DND-41 (cell line): ENCODE measurements at regions not wholly inside any gene's neighbourhood (a gene's known extent, or its start where the extent isn't known, plus 50 kb on each side); places are given as distances from the start of the nearest gene placed in this dataset.

Experiments used
- ATAC-seq: fragments of 200-7000 bp; cut with Tn5 transposase; 3 replicates; pipeline ENCODE4 v1.9.1; 2021; ENCODE audit warnings: low read depth; ENCODE audit not compliant: insufficient read depth
- DNase-seq: peaks from one replicate; pipeline ENCODE4 v3.0.0-alpha.2; 2020
- H2AFZ ChIP-seq: 2 replicates; pipeline ENCODE4 v1.6.0; 2012; ENCODE audit warnings: low read depth, low read length
- H3K27ac ChIP-seq: 2 replicates; pipeline ENCODE4 v1.5.1; 2012; ENCODE audit warnings: low read length, inconsistent platforms
- H3K27me3 ChIP-seq: fragments of 200-600 bp; sonication (generic); 2 replicates; pipeline ENCODE4 v1.6.0; 2012; ENCODE audit warnings: low read length, mild to moderate bottlenecking, inconsistent platforms; ENCODE audit not compliant: insufficient read depth, poor library complexity
- H3K36me3 ChIP-seq: 2 replicates; pipeline ENCODE4 v1.5.1; 2012; ENCODE audit warnings: low read length, inconsistent platforms; ENCODE audit not compliant: insufficient read depth
- H3K4me1 ChIP-seq: 2 replicates; pipeline ENCODE4 v1.5.1; 2012; ENCODE audit warnings: mild to moderate bottlenecking, low read length; ENCODE audit not compliant: insufficient read depth
- H3K4me2 ChIP-seq: 2 replicates; pipeline ENCODE4 v1.6.0; 2012; ENCODE audit warnings: mild to moderate bottlenecking, moderate library complexity, low read length, inconsistent platforms; ENCODE audit not compliant: insufficient read depth
- H3K4me3 ChIP-seq, 2 experiments: fragments of 200-600 bp in 1 of 2; shearing (Covaris generic) in 1 of 2; 2 replicates each; pipeline ENCODE4 v1.5.1; 2012 to 2016; ENCODE audit warnings: inconsistent platforms in 2 of 2, low read length in 2 of 2, mild to moderate bottlenecking in 2 of 2, low read depth in 1 of 2, moderate library complexity in 1 of 2
- H3K79me2 ChIP-seq: 2 replicates; pipeline ENCODE4 v1.6.0; 2012; ENCODE audit warnings: low read length, inconsistent platforms; ENCODE audit not compliant: insufficient read depth
- H3K9ac ChIP-seq: 2 replicates; pipeline ENCODE4 v1.6.0; 2012; ENCODE audit warnings: low read depth, mild to moderate bottlenecking, inconsistent platforms, low read length, moderate library complexity
- H3K9me3 ChIP-seq: 2 replicates; pipeline ENCODE4 v1.5.1; 2012; ENCODE audit warnings: low read length, moderate library complexity, mild to moderate bottlenecking, inconsistent platforms; ENCODE audit not compliant: insufficient read depth, severe bottlenecking
- H4K20me1 ChIP-seq: 2 replicates; pipeline ENCODE4 v1.6.0; 2012; ENCODE audit warnings: low read length; ENCODE audit not compliant: insufficient read depth
- CTCF ChIP-seq: IDR thresholded peaks from 2 replicates; pipeline ENCODE4 v1.5.1; 2012; ENCODE audit warnings: borderline replicate concordance, low read length, moderate library complexity, mild to moderate bottlenecking; ENCODE audit not compliant: poor library complexity, severe bottlenecking; ENCODE audit errors: extremely low read depth
- EZH2 ChIP-seq: IDR thresholded peaks from 3 replicates; pipeline ENCODE4 v1.6.1; 2012; ENCODE audit warnings: borderline replicate concordance, low read depth, mild to moderate bottlenecking, moderate library complexity, low read length, inconsistent platforms; ENCODE audit not compliant: severe bottlenecking

- no peak for ATAC-seq
- H4K20me1 ChIP-seq, result no peaks in the 10 kb centered on the region
- no peaks in the 10 kb centered on the region for H3K4me1 ChIP-seq
- H3K27ac ChIP-seq, result no peak overlapping the region
- no peaks in the 10 kb centered on the region for H3K27me3 ChIP-seq
- no peaks in the 10 kb centered on the region for H3K9me3 ChIP-seq
- TF ChIP-seq CTCF, result no peak
- no peak for TF ChIP-seq EZH2
- no peak overlapping the region for H3K4me2 ChIP-seq
- no peaks in the 10 kb centered on the region for H3K79me2 ChIP-seq
- H3K9ac ChIP-seq, result no peak overlapping the region
- no peak overlapping the region for H2AFZ ChIP-seq
- DNase-seq, result no peak
- no peak overlapping the region for H3K4me3 ChIP-seq
- no peaks in the 10 kb centered on the region for H3K36me3 ChIP-seq
These were observed 634.9 kb upstream of the ZNF608 start for GRCh38 chr5:125381290-125381689.

GRCh38 chr5:125384071-125384470, 637.6 kb upstream of the ZNF608 start:
- H3K9me3 ChIP-seq, result no peaks in the 10 kb centered on the region
- no peak overlapping the region for H3K27ac ChIP-seq
- H3K4me3 ChIP-seq, result no peak overlapping the region
- H3K79me2 ChIP-seq, result no peaks in the 10 kb centered on the region
- no peaks in the 10 kb centered on the region for H4K20me1 ChIP-seq
- H3K4me1 ChIP-seq, result no peaks in the 10 kb centered on the region
- H2AFZ ChIP-seq, result no peak overlapping the region
- no peaks in the 10 kb centered on the region for H3K27me3 ChIP-seq
- TF ChIP-seq CTCF (no peak), EZH2 (no peak)
- no peak for ATAC-seq
- no peak for DNase-seq
- H3K9ac ChIP-seq, result no peak overlapping the region
- no peaks in the 10 kb centered on the region for H3K36me3 ChIP-seq
- no peak overlapping the region for H3K4me2 ChIP-seq

- Histone ChIP-seq H3K27ac (no peak overlapping the region), H2AFZ (no peak overlapping the region), H3K79me2 (no peaks in the 10 kb centered on the region)
These were observed 643.9 kb upstream of the ZNF608 start for GRCh38 chr5:125390326-125390725.

DNA sequence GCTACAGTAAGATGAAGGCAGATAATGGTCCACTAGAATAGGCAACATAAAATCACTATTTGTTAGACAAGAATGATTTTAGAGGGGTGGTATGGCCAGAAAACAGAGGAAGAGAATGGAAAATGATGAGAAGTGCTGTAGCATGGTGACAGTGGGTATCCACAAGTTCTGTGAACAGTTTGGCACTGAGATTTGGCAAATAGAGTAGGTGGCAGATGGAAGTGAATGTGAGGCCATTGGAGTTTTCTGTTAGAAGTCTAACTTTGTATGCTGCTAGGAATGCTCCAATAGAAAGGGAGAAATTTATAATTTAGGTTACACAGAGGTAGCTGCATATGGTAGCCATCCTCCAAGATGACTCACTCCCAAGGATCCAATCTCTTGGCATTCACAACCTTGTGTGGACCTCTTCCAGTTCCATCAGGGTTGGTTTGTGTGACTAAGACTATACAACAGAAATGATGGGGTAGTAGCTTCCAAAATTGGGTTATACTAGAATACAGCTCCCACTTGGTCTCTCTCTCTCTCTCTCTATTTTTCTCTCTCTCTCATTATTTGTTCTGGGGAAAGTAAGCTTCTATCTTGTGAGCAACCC, 646.9 kb upstream of the ZNF608 start:
- Histone ChIP-seq H3K27ac (no peak overlapping the region), H3K36me3 (no peaks in the 10 kb centered on the region), H3K9ac (no peak overlapping the region), H4K20me1 (no peaks in the 10 kb centered on the region), H3K4me2 (no peak overlapping the region), H3K79me2 (no peaks in the 10 kb centered on the region), H3K9me3 (no peaks in the 10 kb centered on the region), H3K4me3 (no peak overlapping the region), H2AFZ (no peak overlapping the region), H3K4me1 (no peaks in the 10 kb centered on the region), H3K27me3 (no peaks in the 10 kb centered on the region)
- DNase-seq (no peak), ATAC-seq (no peak)
- TF ChIP-seq CTCF (no peak), EZH2 (no peak)

More at GRCh38 chr5:125390326-125390725, 643.9 kb upstream of the ZNF608 start:
- ATAC-seq (no peak), DNase-seq (no peak)
- H3K4me1 ChIP-seq, result no peaks in the 10 kb centered on the region
- no peaks in the 10 kb centered on the region for H3K9me3 ChIP-seq
- no peaks in the 10 kb centered on the region for H3K36me3 ChIP-seq
- no peak overlapping the region for H3K9ac ChIP-seq
- H4K20me1 ChIP-seq, result no peaks in the 10 kb centered on the region
- TF ChIP-seq EZH2, result no peak
- no peak overlapping the region for H3K4me3 ChIP-seq
- H3K27me3 ChIP-seq, result no peaks in the 10 kb centered on the region
- no peak overlapping the region for H3K4me2 ChIP-seq
